GM12873 (cell line): ENCODE measurements at regions not wholly inside any gene's neighbourhood (a gene's known extent, or its start where the extent isn't known, plus 50 kb on each side); places are given as distances from the start of the nearest gene placed in this dataset.

ENCODE experiments used
- TF ChIP-seq, protein P1 (sequence below): IDR thresholded peaks from 2 replicates; pipeline ENCODE4 v1.5.1; 2012; ENCODE audit warnings: low read depth, mild to moderate bottlenecking, moderate library complexity, low read length, control low read depth; ENCODE audit not compliant: insufficient read depth; ENCODE audit errors: missing control alignments

DNA sequence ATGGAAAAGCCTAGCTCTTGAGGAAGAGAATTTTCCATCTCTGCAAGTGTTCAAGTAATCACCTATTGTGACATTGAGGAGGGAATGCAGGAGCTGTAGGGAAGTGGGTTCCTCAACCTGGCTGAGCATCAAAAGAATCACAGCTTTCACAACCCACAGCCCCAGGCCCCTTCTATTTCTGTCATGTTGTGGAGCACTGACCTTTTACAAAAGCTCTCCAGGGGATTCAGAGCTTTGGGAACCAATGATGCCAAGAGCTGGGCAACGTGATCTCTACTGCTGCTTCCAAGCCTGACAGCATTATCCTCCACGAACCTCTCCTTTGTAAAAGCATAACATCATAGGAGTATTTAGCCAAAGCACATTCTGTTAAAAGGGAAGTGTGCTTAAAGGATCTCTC, 231.1 kb downstream of the ADAMTS9 start:
- TF ChIP-seq, protein P1, sequence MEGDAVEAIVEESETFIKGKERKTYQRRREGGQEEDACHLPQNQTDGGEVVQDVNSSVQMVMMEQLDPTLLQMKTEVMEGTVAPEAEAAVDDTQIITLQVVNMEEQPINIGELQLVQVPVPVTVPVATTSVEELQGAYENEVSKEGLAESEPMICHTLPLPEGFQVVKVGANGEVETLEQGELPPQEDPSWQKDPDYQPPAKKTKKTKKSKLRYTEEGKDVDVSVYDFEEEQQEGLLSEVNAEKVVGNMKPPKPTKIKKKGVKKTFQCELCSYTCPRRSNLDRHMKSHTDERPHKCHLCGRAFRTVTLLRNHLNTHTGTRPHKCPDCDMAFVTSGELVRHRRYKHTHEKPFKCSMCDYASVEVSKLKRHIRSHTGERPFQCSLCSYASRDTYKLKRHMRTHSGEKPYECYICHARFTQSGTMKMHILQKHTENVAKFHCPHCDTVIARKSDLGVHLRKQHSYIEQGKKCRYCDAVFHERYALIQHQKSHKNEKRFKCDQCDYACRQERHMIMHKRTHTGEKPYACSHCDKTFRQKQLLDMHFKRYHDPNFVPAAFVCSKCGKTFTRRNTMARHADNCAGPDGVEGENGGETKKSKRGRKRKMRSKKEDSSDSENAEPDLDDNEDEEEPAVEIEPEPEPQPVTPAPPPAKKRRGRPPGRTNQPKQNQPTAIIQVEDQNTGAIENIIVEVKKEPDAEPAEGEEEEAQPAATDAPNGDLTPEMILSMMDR, result no peak

DNA sequence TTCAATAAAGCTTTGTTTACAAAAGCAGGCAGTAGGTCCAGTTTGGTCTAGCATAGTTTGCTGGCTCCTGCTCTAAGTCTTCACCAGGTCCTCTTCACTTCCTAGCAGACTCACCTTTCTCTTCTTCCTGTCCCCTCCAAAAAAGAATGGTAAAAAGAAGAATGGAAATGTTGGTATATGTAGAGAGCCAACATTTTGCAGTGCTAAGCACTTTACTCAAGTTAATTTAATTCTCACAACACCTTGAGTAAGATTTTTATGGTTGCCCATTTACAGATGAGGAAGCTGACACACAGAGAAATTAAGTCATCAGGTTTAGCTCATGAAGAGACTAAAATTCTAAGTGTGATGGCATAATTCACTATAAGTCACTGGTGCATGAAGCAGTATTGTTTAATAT, 230.1 kb upstream of the PRICKLE2 start:
- TF ChIP-seq, protein P1, result no peak

GRCh38 chr3:64454768-64455167, 229.5 kb upstream of the PRICKLE2 start:
- TF ChIP-seq, protein P1, result no peak

- TF ChIP-seq, protein P1, result no peak
These were observed 228.9 kb upstream of the PRICKLE2 start for GRCh38 chr3:64454179-64454578.

GRCh38 chr3:64451283-64452012, 226.2 kb upstream of the PRICKLE2 start:
- TF ChIP-seq, protein P1, result no peak

- TF ChIP-seq, protein P1, result no peak
These were observed 225.2 kb upstream of the PRICKLE2 start for GRCh38 chr3:64450396-64450956.

DNA sequence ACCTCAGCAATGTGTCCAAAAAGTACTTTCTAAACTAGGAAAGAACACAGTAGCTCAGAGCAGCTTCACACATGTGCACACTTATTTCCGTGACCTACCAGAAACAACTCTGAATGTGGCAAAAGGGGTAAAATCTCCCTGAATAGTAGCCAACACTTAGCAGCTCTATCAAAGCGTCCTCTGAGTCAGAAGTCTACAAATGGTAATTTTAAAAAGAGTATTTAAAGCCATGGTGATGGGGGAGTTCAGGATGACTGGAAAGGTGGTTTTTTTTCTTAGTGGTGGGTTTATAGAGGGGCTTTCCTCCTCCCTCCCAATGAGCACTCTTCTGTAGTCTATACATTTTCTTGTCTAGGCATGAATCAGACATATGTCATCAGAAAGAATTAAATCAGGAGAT, 223.8 kb upstream of the PRICKLE2 start:
- TF ChIP-seq, protein P1, result no peak
